Endodermal cell (in vitro differentiated cells): ENCODE measurements at regions not wholly inside any gene's neighbourhood (a gene's known extent, or its start where the extent isn't known, plus 50 kb on each side); places are given as distances from the start of the nearest gene placed in this dataset.

ENCODE experiments used
- DNase-seq: peaks from one replicate; pipeline ENCODE4 v3.0.0-alpha.2; 2017
- H3K27ac ChIP-seq: 2 replicates; pipeline ENCODE4 v1.5.1; 2013; ENCODE audit warnings: mild to moderate bottlenecking, low read depth, low read length, moderate library complexity
- H3K27me3 ChIP-seq: 2 replicates; pipeline ENCODE4 v1.6.1; 2013; ENCODE audit warnings: mild to moderate bottlenecking, low read length, moderate library complexity; ENCODE audit not compliant: insufficient read depth, control insufficient read depth, poor library complexity, severe bottlenecking
- H3K36me3 ChIP-seq: 2 replicates; pipeline ENCODE4 v1.7.0; 2013; ENCODE audit warnings: mild to moderate bottlenecking, low read length, moderate library complexity; ENCODE audit not compliant: control insufficient read depth, insufficient read depth
- H3K4me1 ChIP-seq: one replicate; pipeline ENCODE4 v1.7.0; 2013; ENCODE audit warnings: low read length; ENCODE audit not compliant: control insufficient read depth, insufficient read depth
- H3K4me3 ChIP-seq: 2 replicates; pipeline ENCODE4 v1.5.1; 2013; ENCODE audit warnings: mild to moderate bottlenecking, low read length, moderate library complexity
- H3K9ac ChIP-seq: 2 replicates; pipeline ENCODE4 v1.6.1; 2013; ENCODE audit warnings: mild to moderate bottlenecking, low read length, moderate library complexity; ENCODE audit not compliant: poor library complexity, severe bottlenecking; ENCODE audit errors: extremely low read depth
- H3K9me3 ChIP-seq: 2 replicates; pipeline ENCODE4 v1.6.1; 2013; ENCODE audit warnings: mild to moderate bottlenecking, low read length, moderate library complexity; ENCODE audit not compliant: control insufficient read depth
- H3K27ac Mint-ChIP-seq: 2 replicates; pipeline ENCODE4 v1.8.0; 2020; ENCODE audit warnings: mixed read lengths
- H3K27me3 Mint-ChIP-seq: 2 replicates; pipeline ENCODE4 v1.8.0; 2021; ENCODE audit warnings: mild to moderate bottlenecking, mixed read lengths; ENCODE audit not compliant: insufficient read depth
- H3K36me3 Mint-ChIP-seq: 2 replicates; pipeline ENCODE4 v1.8.0; 2020; ENCODE audit warnings: low read depth, mixed read lengths
- H3K4me1 Mint-ChIP-seq: 2 replicates; pipeline ENCODE4 v1.8.0; 2020; ENCODE audit warnings: mixed read lengths
- H3K4me3 Mint-ChIP-seq: 2 replicates; pipeline ENCODE4 v1.8.0; 2020; ENCODE audit warnings: mild to moderate bottlenecking, moderate library complexity, mixed read lengths
- H3K9me3 Mint-ChIP-seq: 2 replicates; pipeline ENCODE4 v1.8.0; 2020; ENCODE audit warnings: mild to moderate bottlenecking, mixed read lengths
- WGBS, 2 experiments: methylation state at CpG; one replicate each; pipeline versions ENCODE4 v1.1.5 to v1.1.7; 2013; ENCODE audit warnings: missing lambda C conversion rate in 2 of 2, mixed read lengths in 1 of 2; ENCODE audit not compliant: insufficient coverage in 1 of 2, insufficient read length in 1 of 2; 5-methylcytosine and 5-hydroxymethylcytosine counted together
- TF ChIP-seq, protein P1 (sequence below): fragments of 200-600 bp; sonication (generic); conservative IDR thresholded peaks from 2 replicates; pipeline ENCODE4 v1.5.0; 2021; ENCODE audit warnings: antibody characterized with exemption, mild to moderate bottlenecking

DNA sequence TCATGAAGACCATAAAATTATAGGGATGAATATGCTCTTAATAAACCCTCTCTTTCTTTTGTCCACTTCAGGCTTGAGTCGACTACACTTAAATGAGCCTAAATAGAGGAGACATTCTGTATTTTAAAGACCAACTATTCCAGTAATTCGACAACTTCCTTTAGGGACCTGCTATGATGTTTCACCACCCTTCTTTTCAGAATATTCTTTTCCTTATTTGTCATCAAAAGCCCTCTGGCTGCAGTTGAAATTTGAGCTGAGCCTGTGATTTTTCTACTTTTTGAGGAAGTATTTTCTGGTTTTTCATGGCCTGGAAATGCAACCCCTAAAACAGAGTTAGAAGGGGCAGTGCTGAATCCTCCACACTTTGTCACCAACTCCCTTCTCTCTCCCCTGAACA lies 287.0 kb downstream of the EPHA4 start:
- Mint-ChIP-seq H3K4me1 (peaks cover 23% of the 10 kb centered on the region), H3K27ac (no peak overlapping the region), H3K27me3 (no peaks in the 10 kb centered on the region), H3K4me3 (no peak overlapping the region), H3K9me3 (no peaks in the 10 kb centered on the region), H3K36me3 (no peaks in the 10 kb centered on the region)
- Histone ChIP-seq H3K27me3 (no peaks in the 10 kb centered on the region), H3K4me1 (peaks cover 6% of the 10 kb centered on the region), H3K9me3 (no peaks in the 10 kb centered on the region), H3K9ac (no peak overlapping the region), H3K36me3 (no peaks in the 10 kb centered on the region), H3K27ac (no peak overlapping the region), H3K4me3 (no peak overlapping the region)
- WGBS, 2 experiments, result 60 to 88% methylated on average over 1 to 2 of the region's 2 CpGs
- TF ChIP-seq, protein P1, sequence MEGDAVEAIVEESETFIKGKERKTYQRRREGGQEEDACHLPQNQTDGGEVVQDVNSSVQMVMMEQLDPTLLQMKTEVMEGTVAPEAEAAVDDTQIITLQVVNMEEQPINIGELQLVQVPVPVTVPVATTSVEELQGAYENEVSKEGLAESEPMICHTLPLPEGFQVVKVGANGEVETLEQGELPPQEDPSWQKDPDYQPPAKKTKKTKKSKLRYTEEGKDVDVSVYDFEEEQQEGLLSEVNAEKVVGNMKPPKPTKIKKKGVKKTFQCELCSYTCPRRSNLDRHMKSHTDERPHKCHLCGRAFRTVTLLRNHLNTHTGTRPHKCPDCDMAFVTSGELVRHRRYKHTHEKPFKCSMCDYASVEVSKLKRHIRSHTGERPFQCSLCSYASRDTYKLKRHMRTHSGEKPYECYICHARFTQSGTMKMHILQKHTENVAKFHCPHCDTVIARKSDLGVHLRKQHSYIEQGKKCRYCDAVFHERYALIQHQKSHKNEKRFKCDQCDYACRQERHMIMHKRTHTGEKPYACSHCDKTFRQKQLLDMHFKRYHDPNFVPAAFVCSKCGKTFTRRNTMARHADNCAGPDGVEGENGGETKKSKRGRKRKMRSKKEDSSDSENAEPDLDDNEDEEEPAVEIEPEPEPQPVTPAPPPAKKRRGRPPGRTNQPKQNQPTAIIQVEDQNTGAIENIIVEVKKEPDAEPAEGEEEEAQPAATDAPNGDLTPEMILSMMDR, result no peak
- DNase-seq, result no peak

DNA sequence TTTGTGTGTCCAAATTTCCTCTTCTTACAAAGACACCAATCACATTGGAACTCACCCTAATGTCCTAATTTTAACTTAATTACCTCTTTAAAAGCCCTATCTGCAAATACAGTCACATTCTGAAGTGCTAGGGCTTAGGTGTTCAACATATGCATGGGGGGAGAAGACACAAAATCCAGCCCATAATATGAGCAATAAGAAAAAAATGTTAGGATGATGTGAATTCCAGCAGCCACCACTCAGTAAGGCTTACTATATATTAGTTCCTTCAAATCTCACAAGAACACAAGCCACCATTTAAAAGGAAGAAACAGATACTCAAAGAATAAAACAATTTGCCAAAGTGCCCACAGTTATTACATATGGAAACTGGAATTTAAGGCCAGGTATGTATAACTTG lies 285.7 kb downstream of the EPHA4 start:
- Histone ChIP-seq H3K27me3 (no peaks in the 10 kb centered on the region), H3K4me3 (no peak overlapping the region), H3K27ac (no peak overlapping the region), H3K4me1 (peaks cover 6% of the 10 kb centered on the region), H3K9ac (no peak overlapping the region), H3K9me3 (no peaks in the 10 kb centered on the region), H3K36me3 (no peaks in the 10 kb centered on the region)
- Mint-ChIP-seq H3K27me3 (no peaks in the 10 kb centered on the region), H3K4me3 (no peak overlapping the region), H3K9me3 (no peaks in the 10 kb centered on the region), H3K27ac (no peak overlapping the region), H3K36me3 (no peaks in the 10 kb centered on the region), H3K4me1 (peaks cover 22% of the 10 kb centered on the region)
- TF ChIP-seq, protein P1, result no peak
- no peak for DNase-seq

DNA sequence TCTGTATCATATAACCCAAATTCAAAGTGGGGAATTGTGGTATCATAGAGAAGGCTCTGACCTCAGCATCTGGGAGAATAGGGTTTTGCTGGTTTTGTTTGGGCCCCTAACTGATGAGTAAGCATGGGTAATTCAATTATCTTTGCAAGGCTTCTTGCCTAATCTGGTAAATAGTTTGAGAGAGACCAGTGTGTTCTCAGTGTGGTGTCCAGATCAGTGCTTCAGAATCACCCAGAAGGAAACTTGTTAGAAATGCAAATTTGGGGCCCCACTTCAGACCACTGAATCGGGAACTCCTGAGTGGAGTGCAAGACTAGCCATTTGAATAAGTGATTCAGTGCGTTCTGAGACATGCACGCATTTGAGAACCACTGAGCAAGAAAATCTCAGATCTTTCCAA lies 282.7 kb downstream of the EPHA4 start:
- no peak overlapping the region for H3K27ac ChIP-seq
- H3K4me1 ChIP-seq, result peaks cover 6% of the 10 kb centered on the region
- TF ChIP-seq, protein P1, result no peak
- no peak for DNase-seq
- H3K36me3 ChIP-seq, result no peaks in the 10 kb centered on the region
- no peaks in the 10 kb centered on the region for H3K27me3 Mint-ChIP-seq
- WGBS, 2 experiments, result 57 to 70% methylated on average over 3 of the region's 3 CpGs
- H3K4me3 Mint-ChIP-seq, result no peak overlapping the region
- no peak overlapping the region for H3K9ac ChIP-seq
- H3K4me1 Mint-ChIP-seq, result peaks cover 21% of the 10 kb centered on the region
- no peaks in the 10 kb centered on the region for H3K9me3 Mint-ChIP-seq
- no peaks in the 10 kb centered on the region for H3K9me3 ChIP-seq
- H3K27ac Mint-ChIP-seq, result no peak overlapping the region
- no peaks in the 10 kb centered on the region for H3K36me3 Mint-ChIP-seq
- no peaks in the 10 kb centered on the region for H3K27me3 ChIP-seq
- H3K4me3 ChIP-seq, result no peak overlapping the region
